Activated T-cell treated with anti-CD3 and anti-CD28 coated beads, Interleukin-2, amount 50 U/mL, for 4 hours (primary cell): ENCODE measurements at regions not wholly inside any gene's neighbourhood (a gene's known extent, or its start where the extent isn't known, plus 50 kb on each side); places are given as distances from the start of the nearest gene placed in this dataset.

Experiments used
- ATAC-seq, 2 donors: fragments of 200-7000 bp; cut with Tn5 transposase; one replicate each; pipeline ENCODE4 v1.10.0; 2021
- DNase-seq: peaks from one replicate; pipeline ENCODE4 v3.0.0-alpha.2; 2020
- H3K27me3 Mint-ChIP-seq: one replicate; pipeline ENCODE4 v1.8.0; 2021; ENCODE audit warnings: low read depth, mixed read lengths
- H3K36me3 Mint-ChIP-seq: one replicate; pipeline ENCODE4 v1.8.0; 2022; ENCODE audit warnings: mixed read lengths; ENCODE audit not compliant: insufficient read depth
- H3K4me1 Mint-ChIP-seq: one replicate; pipeline ENCODE4 v1.8.0; 2021; ENCODE audit warnings: low read depth, mixed read lengths
- H3K4me3 Mint-ChIP-seq: one replicate; pipeline ENCODE4 v1.8.0; 2021; ENCODE audit warnings: mild to moderate bottlenecking, moderate library complexity, mixed read lengths
- H3K9me3 Mint-ChIP-seq: one replicate; pipeline ENCODE4 v1.8.0; 2021; ENCODE audit warnings: mixed read lengths

- H3K4me3 Mint-ChIP-seq: no peak overlapping the region
- DNase-seq (no peak), ATAC-seq (no peak)
- no peaks in the 10 kb centered on the region for H3K4me1 Mint-ChIP-seq
- H3K27me3 Mint-ChIP-seq: no peaks in the 10 kb centered on the region
- H3K36me3 Mint-ChIP-seq: no peaks in the 10 kb centered on the region
- H3K9me3 Mint-ChIP-seq: no peaks in the 10 kb centered on the region
These were observed 288.6 kb downstream of the BAMBI start for GRCh38 chr10:28965937-28966336.

- DNase-seq (no peak), ATAC-seq (no peak)
- no peaks in the 10 kb centered on the region for H3K36me3 Mint-ChIP-seq
- no peaks in the 10 kb centered on the region for H3K27me3 Mint-ChIP-seq
- no peaks in the 10 kb centered on the region for H3K4me1 Mint-ChIP-seq
- no peak overlapping the region for H3K4me3 Mint-ChIP-seq
- H3K9me3 Mint-ChIP-seq: no peaks in the 10 kb centered on the region
These were observed 289.7 kb downstream of the BAMBI start for GRCh38 chr10:28967031-28967430.

GRCh38 chr10:28969413-28969812 lies 292.1 kb downstream of the BAMBI start:
- Mint-ChIP-seq H3K27me3 (no peaks in the 10 kb centered on the region), H3K9me3 (no peaks in the 10 kb centered on the region), H3K4me1 (no peaks in the 10 kb centered on the region), H3K36me3 (no peaks in the 10 kb centered on the region), H3K4me3 (no peak overlapping the region)
- DNase-seq (no peak), ATAC-seq (no peak)

- Mint-ChIP-seq H3K4me3 (no peak overlapping the region), H3K36me3 (no peaks in the 10 kb centered on the region), H3K9me3 (no peaks in the 10 kb centered on the region), H3K27me3 (no peaks in the 10 kb centered on the region), H3K4me1 (no peaks in the 10 kb centered on the region)
- ATAC-seq (no peak), DNase-seq (no peak)
These were observed 292.9 kb downstream of the BAMBI start for GRCh38 chr10:28970231-28970630.

GRCh38 chr10:28971255-28971654 lies 293.9 kb downstream of the BAMBI start:
- DNase-seq (no peak), ATAC-seq (no peak)
- Mint-ChIP-seq H3K36me3 (no peaks in the 10 kb centered on the region), H3K27me3 (no peaks in the 10 kb centered on the region), H3K4me3 (no peak overlapping the region), H3K9me3 (no peaks in the 10 kb centered on the region), H3K4me1 (no peaks in the 10 kb centered on the region)

- DNase-seq (no peak), ATAC-seq (no peak)
- no peaks in the 10 kb centered on the region for H3K27me3 Mint-ChIP-seq
- no peaks in the 10 kb centered on the region for H3K9me3 Mint-ChIP-seq
- H3K4me1 Mint-ChIP-seq: no peaks in the 10 kb centered on the region
- no peaks in the 10 kb centered on the region for H3K36me3 Mint-ChIP-seq
- H3K4me3 Mint-ChIP-seq: no peak overlapping the region
These were observed 294.4 kb downstream of the BAMBI start for GRCh38 chr10:28971764-28972163.

GRCh38 chr10:28973309-28973972 lies 296.1 kb downstream of the BAMBI start:
- H3K4me3 Mint-ChIP-seq: no peak overlapping the region
- peaks cover 4% of the 10 kb centered on the region for H3K9me3 Mint-ChIP-seq
- no peak for ATAC-seq
- H3K36me3 Mint-ChIP-seq: no peaks in the 10 kb centered on the region
- no peak for DNase-seq
- H3K27me3 Mint-ChIP-seq: no peaks in the 10 kb centered on the region
- no peaks in the 10 kb centered on the region for H3K4me1 Mint-ChIP-seq

- H3K4me3 Mint-ChIP-seq: no peak overlapping the region
- no peaks in the 10 kb centered on the region for H3K27me3 Mint-ChIP-seq
- ATAC-seq: no peak
These were observed 298.7 kb downstream of the BAMBI start for GRCh38 chr10:28975891-28976531.

GRCh38 chr10:28977518-28977917 lies 300.2 kb downstream of the BAMBI start:
- no peaks in the 10 kb centered on the region for H3K27me3 Mint-ChIP-seq
- H3K36me3 Mint-ChIP-seq: no peaks in the 10 kb centered on the region
- H3K4me1 Mint-ChIP-seq: no peaks in the 10 kb centered on the region
- DNase-seq: no peak
- no peak overlapping the region for H3K4me3 Mint-ChIP-seq
- H3K9me3 Mint-ChIP-seq: peaks cover 4% of the 10 kb centered on the region
- no peak for ATAC-seq

More at GRCh38 chr10:28975891-28976531, 298.7 kb downstream of the BAMBI start:
- no peak for DNase-seq
- no peaks in the 10 kb centered on the region for H3K36me3 Mint-ChIP-seq
- peaks cover 4% of the 10 kb centered on the region for H3K9me3 Mint-ChIP-seq
- H3K4me1 Mint-ChIP-seq: no peaks in the 10 kb centered on the region

GRCh38 chr10:28980264-28980663 lies 302.9 kb downstream of the BAMBI start:
- H3K9me3 Mint-ChIP-seq: peaks cover 4% of the 10 kb centered on the region
- ATAC-seq: no peak
- DNase-seq: no peak
- H3K4me3 Mint-ChIP-seq: no peak overlapping the region
- H3K4me1 Mint-ChIP-seq: no peaks in the 10 kb centered on the region
- no peaks in the 10 kb centered on the region for H3K27me3 Mint-ChIP-seq
- no peaks in the 10 kb centered on the region for H3K36me3 Mint-ChIP-seq

- H3K4me1 Mint-ChIP-seq: no peaks in the 10 kb centered on the region
- H3K27me3 Mint-ChIP-seq: no peaks in the 10 kb centered on the region
- H3K4me3 Mint-ChIP-seq: no peak overlapping the region
- no peak for DNase-seq
- H3K36me3 Mint-ChIP-seq: no peaks in the 10 kb centered on the region
- ATAC-seq: no peak
- H3K9me3 Mint-ChIP-seq: peaks cover 4% of the 10 kb centered on the region
These were observed 303.7 kb downstream of the BAMBI start for GRCh38 chr10:28981007-28981406.

GRCh38 chr10:28982974-28983373 lies 305.7 kb downstream of the BAMBI start:
- Mint-ChIP-seq H3K4me1 (no peaks in the 10 kb centered on the region), H3K9me3 (no peaks in the 10 kb centered on the region)

GRCh38 chr10:28983799-28984198 lies 305.1 kb upstream of the LYZL1 start:
- DNase-seq (no peak), ATAC-seq (no peak)
- H3K4me3 Mint-ChIP-seq: no peak overlapping the region
- H3K27me3 Mint-ChIP-seq: peaks cover 4% of the 10 kb centered on the region
- H3K4me1 Mint-ChIP-seq: no peaks in the 10 kb centered on the region
- no peaks in the 10 kb centered on the region for H3K9me3 Mint-ChIP-seq
- H3K36me3 Mint-ChIP-seq: no peaks in the 10 kb centered on the region

More at GRCh38 chr10:28982974-28983373, 305.7 kb downstream of the BAMBI start:
- DNase-seq: no peak
- no peak for ATAC-seq
- Mint-ChIP-seq H3K4me3 (no peak overlapping the region), H3K36me3 (no peaks in the 10 kb centered on the region), H3K27me3 (peaks cover 2% of the 10 kb centered on the region)

- Mint-ChIP-seq H3K4me3 (no peak overlapping the region), H3K4me1 (no peaks in the 10 kb centered on the region), H3K9me3 (no peaks in the 10 kb centered on the region), H3K36me3 (no peaks in the 10 kb centered on the region), H3K27me3 (peaks cover 4% of the 10 kb centered on the region)
- no peak for ATAC-seq
- no peak for DNase-seq
These were observed 304.4 kb upstream of the LYZL1 start for GRCh38 chr10:28984431-28984830.

- ATAC-seq (no peak), DNase-seq (no peak)
- Mint-ChIP-seq H3K4me3 (no peak overlapping the region), H3K9me3 (no peaks in the 10 kb centered on the region), H3K36me3 (no peaks in the 10 kb centered on the region), H3K27me3 (peaks cover 4% of the 10 kb centered on the region), H3K4me1 (no peaks in the 10 kb centered on the region)
These were observed 303.6 kb upstream of the LYZL1 start for GRCh38 chr10:28985137-28985885.
